ENCODE measurements at regions not wholly inside any gene's neighbourhood (a gene's known extent, or its start where the extent isn't known, plus 50 kb on each side); places are given as distances from the start of the nearest gene placed in this dataset.

DNA sequence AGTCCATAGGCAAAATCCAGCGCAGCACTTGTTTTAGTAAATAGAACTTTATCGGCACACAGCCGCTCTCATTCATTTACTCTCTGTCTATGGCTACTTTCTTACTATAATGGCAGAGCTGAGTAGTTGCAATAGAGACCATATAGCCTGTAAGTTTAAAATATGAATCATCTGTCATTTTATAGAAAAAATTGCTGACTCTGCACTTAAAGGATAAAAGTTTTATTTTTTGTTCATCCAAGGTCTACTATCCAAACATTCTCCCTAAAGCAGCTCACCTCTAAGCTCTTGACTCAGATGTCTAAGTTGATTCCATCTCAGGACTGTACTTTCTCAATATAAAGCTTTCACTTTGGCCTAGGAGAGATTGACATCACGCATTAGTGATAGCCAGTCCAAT lies 825.7 kb downstream of the OLFM4 start:
- TF ChIP-seq, protein P1, sequence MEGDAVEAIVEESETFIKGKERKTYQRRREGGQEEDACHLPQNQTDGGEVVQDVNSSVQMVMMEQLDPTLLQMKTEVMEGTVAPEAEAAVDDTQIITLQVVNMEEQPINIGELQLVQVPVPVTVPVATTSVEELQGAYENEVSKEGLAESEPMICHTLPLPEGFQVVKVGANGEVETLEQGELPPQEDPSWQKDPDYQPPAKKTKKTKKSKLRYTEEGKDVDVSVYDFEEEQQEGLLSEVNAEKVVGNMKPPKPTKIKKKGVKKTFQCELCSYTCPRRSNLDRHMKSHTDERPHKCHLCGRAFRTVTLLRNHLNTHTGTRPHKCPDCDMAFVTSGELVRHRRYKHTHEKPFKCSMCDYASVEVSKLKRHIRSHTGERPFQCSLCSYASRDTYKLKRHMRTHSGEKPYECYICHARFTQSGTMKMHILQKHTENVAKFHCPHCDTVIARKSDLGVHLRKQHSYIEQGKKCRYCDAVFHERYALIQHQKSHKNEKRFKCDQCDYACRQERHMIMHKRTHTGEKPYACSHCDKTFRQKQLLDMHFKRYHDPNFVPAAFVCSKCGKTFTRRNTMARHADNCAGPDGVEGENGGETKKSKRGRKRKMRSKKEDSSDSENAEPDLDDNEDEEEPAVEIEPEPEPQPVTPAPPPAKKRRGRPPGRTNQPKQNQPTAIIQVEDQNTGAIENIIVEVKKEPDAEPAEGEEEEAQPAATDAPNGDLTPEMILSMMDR (IDR thresholded peaks at IDR 0.05), result no peak
- no peak for TF ChIP-seq POLR2A (IDR thresholded peaks at IDR 0.05)
